ENCODE measurements at regions not wholly inside any gene's neighbourhood (a gene's known extent, or its start where the extent isn't known, plus 50 kb on each side); places are given as distances from the start of the nearest gene placed in this dataset.

GRCh38 chr12:114759635-114760034 lies 75.7 kb upstream of the TBX3 start:
- TF ChIP-seq CTCF (conservative IDR thresholded peaks at IDR 0.05; ENCODE audit: low read depth, low read length) (no peak), EZH2 (IDR thresholded peaks at IDR 0.05; ENCODE audit: low read length, unreplicated experiment) (no peak), EZH2phosphoT487 (IDR thresholded peaks at IDR 0.05; ENCODE audit: borderline replicate concordance, low read length) (no peak)
